ENCODE measurements at regions not wholly inside any gene's neighbourhood (a gene's known extent, or its start where the extent isn't known, plus 50 kb on each side); places are given as distances from the start of the nearest gene placed in this dataset.
A peak's percentile ranks its signal among the peaks of the same experiment; 100 is the strongest.

- ChIA-PET CTCF (interaction anchor here in 1 of 2 donors (0.8 kb wide), 1 partner anchor 268 kb away, joined by 3 read pairs; no protein-coding TSS in a partner anchor), POLR2A (no interaction called here)
- peaks cover 13 to 18% (median 13%) of the 10 kb centered on the region in 3 donors for H3K4me1 Mint-ChIP-seq
- Histone ChIP-seq H3K4me1 (ENCODE audit: control insufficient read depth in 1 of 2, extremely low read depth in 1 of 2, insufficient read depth in 2 of 2, low read length in 2 of 2) (peaks cover 0 to 6% of the 10 kb centered on the region in 2 experiments), H3K27me3 (replicated peaks in 1 of 2; ENCODE audit: control insufficient read depth in 2 of 2, extremely low read depth in 1 of 2, insufficient read depth in 2 of 2, low read length in 1 of 2) (no peaks in the 10 kb centered on the region), H3K4me3 (ENCODE audit: control insufficient read depth in 1 of 2, extremely low read depth in 1 of 2, low read length in 1 of 2) (no peak overlapping the region), H3K9me3 (no peaks in the 10 kb centered on the region), H3K36me3 (ENCODE audit: control insufficient read depth in 2 of 2, extremely low read depth in 1 of 2, insufficient read depth in 1 of 2, low read length in 1 of 2) (no peaks in the 10 kb centered on the region), H3K27ac (ENCODE audit: low read length) (no peak overlapping the region)
- H3K27me3 Mint-ChIP-seq, result no peaks in the 10 kb centered on the region
- H3K27ac Mint-ChIP-seq, result no peak overlapping the region
- ATAC-seq (replicated peaks in 1 of 4) (peak in 1 of 4 experiments; percentile 26), DNase-seq (peak in 2 of 35 experiments; percentile 0 to 8)
- no CpG with 5 or more reads among the region's 4 CpGs for WGBS (ENCODE audit: insufficient coverage)
- H3K36me3 Mint-ChIP-seq, result no peaks in the 10 kb centered on the region
- H3K4me3 Mint-ChIP-seq, result no peak overlapping the region
- H3K9me3 Mint-ChIP-seq, result no peaks in the 10 kb centered on the region
Measured at GRCh38 chrX:9195199-9195880, 161.4 kb upstream of the FAM9B start.

DNA sequence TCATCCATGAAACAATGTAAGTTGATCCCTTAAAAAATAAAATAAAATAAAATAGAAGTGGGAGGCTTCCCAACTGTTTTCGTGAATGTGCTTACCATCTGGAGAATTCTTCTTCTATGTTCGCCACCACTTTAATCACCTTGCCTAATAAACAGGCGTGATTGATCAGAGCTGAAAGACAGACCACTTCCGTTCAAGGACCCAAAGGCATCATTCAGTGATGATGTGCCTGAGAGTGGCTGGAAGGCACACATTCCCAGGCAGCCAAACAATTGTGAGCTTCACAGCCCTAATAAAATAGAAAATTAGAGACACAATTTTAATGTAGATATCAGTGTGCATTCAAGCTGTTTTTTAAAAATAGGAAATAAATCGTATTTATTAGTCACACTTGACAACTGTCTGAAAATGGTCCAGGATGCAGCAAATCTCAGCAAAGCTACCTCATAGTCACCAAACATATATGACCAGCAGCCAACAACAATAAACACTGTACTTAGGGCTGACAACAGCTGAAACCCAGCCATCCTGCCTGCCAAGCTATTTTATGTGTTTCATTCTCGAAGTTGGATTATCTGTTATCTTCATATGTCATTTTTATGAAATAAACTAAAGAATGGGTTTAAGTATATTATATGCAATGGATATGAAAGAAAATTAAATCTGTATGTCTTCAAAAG lies 163.2 kb upstream of the FAM9B start:
- no peak overlapping the region for H3K27ac ChIP-seq (ENCODE audit: low read length)
- H3K27me3 Mint-ChIP-seq, result no peaks in the 10 kb centered on the region
- H3K4me1 ChIP-seq (ENCODE audit: control insufficient read depth in 1 of 2, extremely low read depth in 1 of 2, insufficient read depth in 2 of 2, low read length in 2 of 2), result peaks cover 0 to 6% of the 10 kb centered on the region in 2 experiments
- no peaks in the 10 kb centered on the region for H3K36me3 ChIP-seq (ENCODE audit: control insufficient read depth in 2 of 2, extremely low read depth in 1 of 2, insufficient read depth in 1 of 2, low read length in 1 of 2)
- ChIA-PET CTCF (no interaction called here), POLR2A (interaction anchor here in 1 of 2 donors (0.6 kb wide), 1 partner anchor 31 kb away, joined by 3 read pairs; no protein-coding TSS in a partner anchor)
- H3K27me3 ChIP-seq (replicated peaks in 1 of 2; ENCODE audit: control insufficient read depth in 2 of 2, extremely low read depth in 1 of 2, insufficient read depth in 2 of 2, low read length in 1 of 2), result no peaks in the 10 kb centered on the region
- no peaks in the 10 kb centered on the region for H3K9me3 ChIP-seq
- no CpG with 5 or more reads among the region's 6 CpGs for WGBS (ENCODE audit: insufficient coverage)
- no peaks in the 10 kb centered on the region for H3K9me3 Mint-ChIP-seq
- H3K4me3 Mint-ChIP-seq, result no peak overlapping the region
- H3K36me3 Mint-ChIP-seq, result no peaks in the 10 kb centered on the region
- no peak overlapping the region for H3K4me3 ChIP-seq (ENCODE audit: control insufficient read depth in 1 of 2, extremely low read depth in 1 of 2, low read length in 1 of 2)
- H3K4me1 Mint-ChIP-seq, result peaks cover 13 to 18% (median 13%) of the 10 kb centered on the region in 3 donors
- no peak for ATAC-seq (replicated peaks in 1 of 4)
- no peak for DNase-seq
- H3K27ac Mint-ChIP-seq, result no peak overlapping the region

DNA sequence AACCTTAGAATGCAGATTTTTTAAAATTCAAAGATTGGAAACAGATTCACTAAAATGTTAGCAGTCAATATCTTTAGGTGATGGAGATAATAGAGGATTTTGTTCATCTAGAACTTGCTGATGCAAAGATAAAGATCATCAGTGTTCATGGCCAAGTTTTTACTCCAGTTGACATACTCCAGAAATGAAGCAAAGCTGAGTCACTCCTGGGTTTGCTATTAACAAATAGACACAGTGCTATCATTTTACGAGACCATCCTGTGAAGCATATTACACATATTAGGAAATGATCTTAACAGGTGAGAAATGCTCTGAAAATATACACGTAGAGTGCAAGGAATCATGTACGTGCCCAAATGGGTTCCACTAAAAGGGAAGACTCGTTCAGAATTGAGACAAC lies 170.6 kb upstream of the FAM9B start:
- POLR2A ChIA-PET, result no interaction called here
- H3K4me3 Mint-ChIP-seq, result no peak overlapping the region
- no CpG with 5 or more reads among the region's 4 CpGs for WGBS (ENCODE audit: insufficient coverage)
- Histone ChIP-seq H3K27me3 (replicated peaks in 1 of 2; ENCODE audit: control insufficient read depth in 2 of 2, extremely low read depth in 1 of 2, insufficient read depth in 2 of 2, low read length in 1 of 2) (no peaks in the 10 kb centered on the region), H3K4me1 (ENCODE audit: control insufficient read depth in 1 of 2, extremely low read depth in 1 of 2, insufficient read depth in 2 of 2, low read length in 2 of 2) (peaks cover 0 to 6% of the 10 kb centered on the region in 2 experiments), H3K9me3 (no peaks in the 10 kb centered on the region), H3K27ac (ENCODE audit: low read length) (no peak overlapping the region), H3K4me3 (ENCODE audit: control insufficient read depth in 1 of 2, extremely low read depth in 1 of 2, low read length in 1 of 2) (no peak overlapping the region), H3K36me3 (ENCODE audit: control insufficient read depth in 2 of 2, extremely low read depth in 1 of 2, insufficient read depth in 1 of 2, low read length in 1 of 2) (no peaks in the 10 kb centered on the region)
- H3K36me3 Mint-ChIP-seq, result no peaks in the 10 kb centered on the region
- peaks cover 0 to 17% of the 10 kb centered on the region in 2 donors for H3K27me3 Mint-ChIP-seq
- peaks cover 3 to 10% (median 5%) of the 10 kb centered on the region in 3 donors for H3K4me1 Mint-ChIP-seq
- H3K9me3 Mint-ChIP-seq, result peaks cover 0 to 3% (median 0%) of the 10 kb centered on the region in 3 donors
- DNase-seq, result no peak
- CTCF ChIA-PET, result no interaction called here
- H3K27ac Mint-ChIP-seq, result no peak overlapping the region
- no peak for ATAC-seq (replicated peaks in 1 of 4)

- Histone ChIP-seq H3K9me3 (no peaks in the 10 kb centered on the region), H3K27ac (ENCODE audit: low read length) (peak overlapping the region; percentile 7), H3K36me3 (ENCODE audit: control insufficient read depth in 2 of 2, extremely low read depth in 1 of 2, insufficient read depth in 1 of 2, low read length in 1 of 2) (no peaks in the 10 kb centered on the region), H3K4me3 (ENCODE audit: control insufficient read depth in 1 of 2, extremely low read depth in 1 of 2, low read length in 1 of 2) (no peak overlapping the region), H3K4me1 (ENCODE audit: control insufficient read depth in 1 of 2, extremely low read depth in 1 of 2, insufficient read depth in 2 of 2, low read length in 2 of 2) (peaks cover 0 to 6% of the 10 kb centered on the region in 2 experiments), H3K27me3 (replicated peaks in 1 of 2; ENCODE audit: control insufficient read depth in 2 of 2, extremely low read depth in 1 of 2, insufficient read depth in 2 of 2, low read length in 1 of 2) (no peaks in the 10 kb centered on the region)
- H3K27me3 Mint-ChIP-seq, result peaks cover 0 to 17% of the 10 kb centered on the region in 2 donors
- WGBS (ENCODE audit: insufficient coverage), result no CpG with 5 or more reads among the region's 8 CpGs
- peaks cover 0 to 3% (median 0%) of the 10 kb centered on the region in 3 donors for H3K9me3 Mint-ChIP-seq
- H3K36me3 Mint-ChIP-seq, result no peaks in the 10 kb centered on the region
- H3K4me3 Mint-ChIP-seq, result no peak overlapping the region
- ATAC-seq (replicated peaks in 1 of 4) (peak in 2 of 4 experiments; percentile 37 to 44), DNase-seq (peak in 6 of 35 experiments; percentile 0 to 30 (median 6))
- POLR2A ChIA-PET, result no interaction called here
- CTCF ChIA-PET, result interaction anchor here in 1 of 2 donors (0.6 kb wide), 1 partner anchor 108 kb away, joined by 3 read pairs; no protein-coding TSS in a partner anchor
- H3K4me1 Mint-ChIP-seq, result peaks cover 3 to 10% (median 5%) of the 10 kb centered on the region in 3 donors
- H3K27ac Mint-ChIP-seq, result no peak overlapping the region
Measured at GRCh38 chrX:9205599-9206223, 171.8 kb upstream of the FAM9B start.

GRCh38 chrX:9207142-9207541 lies 173.2 kb upstream of the FAM9B start:
- Histone ChIP-seq H3K27me3 (replicated peaks in 1 of 2; ENCODE audit: control insufficient read depth in 2 of 2, extremely low read depth in 1 of 2, insufficient read depth in 2 of 2, low read length in 1 of 2) (no peaks in the 10 kb centered on the region), H3K4me1 (ENCODE audit: control insufficient read depth in 1 of 2, extremely low read depth in 1 of 2, insufficient read depth in 2 of 2, low read length in 2 of 2) (peaks cover 0 to 6% of the 10 kb centered on the region in 2 experiments), H3K27ac (ENCODE audit: low read length) (no peak overlapping the region), H3K4me3 (ENCODE audit: control insufficient read depth in 1 of 2, extremely low read depth in 1 of 2, low read length in 1 of 2) (no peak overlapping the region), H3K9me3 (no peaks in the 10 kb centered on the region), H3K36me3 (ENCODE audit: control insufficient read depth in 2 of 2, extremely low read depth in 1 of 2, insufficient read depth in 1 of 2, low read length in 1 of 2) (no peaks in the 10 kb centered on the region)
- ATAC-seq (replicated peaks in 1 of 4) (no peak), DNase-seq (no peak)
- CTCF ChIA-PET, result no interaction called here
- peak overlapping the region in 1 of 3 donors; percentile 26 for H3K4me3 Mint-ChIP-seq
- H3K9me3 Mint-ChIP-seq, result peaks cover 0 to 3% (median 0%) of the 10 kb centered on the region in 3 donors
- H3K36me3 Mint-ChIP-seq, result no peaks in the 10 kb centered on the region
- peaks cover 3 to 10% (median 5%) of the 10 kb centered on the region in 3 donors for H3K4me1 Mint-ChIP-seq
- H3K27me3 Mint-ChIP-seq, result peaks cover 0 to 17% of the 10 kb centered on the region in 2 donors
- no peak overlapping the region for H3K27ac Mint-ChIP-seq
- no CpG with 5 or more reads among the region's 12 CpGs for WGBS (ENCODE audit: insufficient coverage)
- POLR2A ChIA-PET, result no interaction called here

GRCh38 chrX:9211269-9211668 lies 177.3 kb upstream of the FAM9B start:
- ChIA-PET CTCF (interaction anchor here in 1 of 2 donors (0.7 kb wide), 1 partner anchor 234 kb away, joined by 7 read pairs; no protein-coding TSS in a partner anchor), POLR2A (no interaction called here)
- Histone ChIP-seq H3K4me1 (ENCODE audit: control insufficient read depth in 1 of 2, extremely low read depth in 1 of 2, insufficient read depth in 2 of 2, low read length in 2 of 2) (peaks cover 0 to 1% of the 10 kb centered on the region in 2 experiments), H3K36me3 (ENCODE audit: control insufficient read depth in 2 of 2, extremely low read depth in 1 of 2, insufficient read depth in 1 of 2, low read length in 1 of 2) (no peaks in the 10 kb centered on the region), H3K9me3 (no peaks in the 10 kb centered on the region), H3K27me3 (replicated peaks in 1 of 2; ENCODE audit: control insufficient read depth in 2 of 2, extremely low read depth in 1 of 2, insufficient read depth in 2 of 2, low read length in 1 of 2) (no peaks in the 10 kb centered on the region), H3K4me3 (ENCODE audit: control insufficient read depth in 1 of 2, extremely low read depth in 1 of 2, low read length in 1 of 2) (no peak overlapping the region), H3K27ac (ENCODE audit: low read length) (no peak overlapping the region)
- Mint-ChIP-seq H3K27me3 (peaks cover 0 to 20% of the 10 kb centered on the region in 2 donors), H3K4me3 (no peak overlapping the region), H3K27ac (no peak overlapping the region), H3K4me1 (peaks cover 0 to 5% (median 2%) of the 10 kb centered on the region in 3 donors), H3K36me3 (no peaks in the 10 kb centered on the region), H3K9me3 (no peaks in the 10 kb centered on the region)
- ATAC-seq (replicated peaks in 1 of 4) (no peak), DNase-seq (no peak)
- no CpG with 5 or more reads among the region's 7 CpGs for WGBS (ENCODE audit: insufficient coverage)
